ENCODE measurements at regions not wholly inside any gene's neighbourhood (a gene's known extent, or its start where the extent isn't known, plus 50 kb on each side); places are given as distances from the start of the nearest gene placed in this dataset.

DNA sequence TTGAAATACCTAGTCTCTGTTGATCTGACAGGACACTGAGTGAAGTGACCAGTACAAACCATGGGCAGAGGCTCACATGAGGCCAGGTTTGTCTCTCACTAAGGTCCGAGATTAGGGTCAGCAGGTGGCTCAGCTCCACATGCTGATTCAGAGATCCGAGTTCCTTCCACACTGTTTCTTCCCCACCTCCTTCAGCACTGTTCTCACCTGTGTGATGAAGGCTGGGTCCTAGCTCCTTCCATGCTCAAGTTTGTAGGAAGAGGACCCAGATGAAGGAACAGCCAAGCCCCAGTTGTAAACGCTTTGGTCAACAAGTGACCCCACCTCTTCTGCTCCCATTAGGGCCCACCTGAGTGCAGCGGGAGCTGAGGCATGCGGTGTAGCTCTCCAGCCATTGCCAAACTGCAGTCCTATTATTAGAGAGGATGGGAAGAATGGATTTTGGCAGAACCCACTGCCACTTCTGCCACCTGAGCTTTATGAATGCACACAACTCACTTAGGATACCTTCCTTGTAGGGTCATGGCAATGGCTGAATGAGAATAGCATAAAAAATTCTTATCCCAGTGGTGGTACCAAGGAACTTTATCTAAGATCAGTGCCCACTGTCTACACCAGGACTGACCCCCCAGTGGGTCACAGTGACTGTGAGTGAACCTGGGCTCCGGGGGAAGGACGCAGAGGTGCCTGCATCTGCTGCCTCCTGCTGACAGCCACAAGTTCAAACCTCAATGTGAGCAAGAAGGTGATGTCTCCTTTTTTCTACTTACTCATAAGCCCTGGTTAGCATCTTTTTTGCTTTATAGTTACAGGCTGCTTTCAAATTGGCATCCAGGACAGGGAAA lies 324.8 kb upstream of the HS6ST1 start:
- no peak for DNase-seq (ENCODE audit: low read depth)
- H3K4me3 ChIP-seq (ENCODE audit: low read depth, low read length): no peak overlapping the region
- TF ChIP-seq, protein P1, sequence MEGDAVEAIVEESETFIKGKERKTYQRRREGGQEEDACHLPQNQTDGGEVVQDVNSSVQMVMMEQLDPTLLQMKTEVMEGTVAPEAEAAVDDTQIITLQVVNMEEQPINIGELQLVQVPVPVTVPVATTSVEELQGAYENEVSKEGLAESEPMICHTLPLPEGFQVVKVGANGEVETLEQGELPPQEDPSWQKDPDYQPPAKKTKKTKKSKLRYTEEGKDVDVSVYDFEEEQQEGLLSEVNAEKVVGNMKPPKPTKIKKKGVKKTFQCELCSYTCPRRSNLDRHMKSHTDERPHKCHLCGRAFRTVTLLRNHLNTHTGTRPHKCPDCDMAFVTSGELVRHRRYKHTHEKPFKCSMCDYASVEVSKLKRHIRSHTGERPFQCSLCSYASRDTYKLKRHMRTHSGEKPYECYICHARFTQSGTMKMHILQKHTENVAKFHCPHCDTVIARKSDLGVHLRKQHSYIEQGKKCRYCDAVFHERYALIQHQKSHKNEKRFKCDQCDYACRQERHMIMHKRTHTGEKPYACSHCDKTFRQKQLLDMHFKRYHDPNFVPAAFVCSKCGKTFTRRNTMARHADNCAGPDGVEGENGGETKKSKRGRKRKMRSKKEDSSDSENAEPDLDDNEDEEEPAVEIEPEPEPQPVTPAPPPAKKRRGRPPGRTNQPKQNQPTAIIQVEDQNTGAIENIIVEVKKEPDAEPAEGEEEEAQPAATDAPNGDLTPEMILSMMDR (IDR thresholded peaks at IDR 0.05; ENCODE audit: insufficient read depth, low read length): no peak

DNA sequence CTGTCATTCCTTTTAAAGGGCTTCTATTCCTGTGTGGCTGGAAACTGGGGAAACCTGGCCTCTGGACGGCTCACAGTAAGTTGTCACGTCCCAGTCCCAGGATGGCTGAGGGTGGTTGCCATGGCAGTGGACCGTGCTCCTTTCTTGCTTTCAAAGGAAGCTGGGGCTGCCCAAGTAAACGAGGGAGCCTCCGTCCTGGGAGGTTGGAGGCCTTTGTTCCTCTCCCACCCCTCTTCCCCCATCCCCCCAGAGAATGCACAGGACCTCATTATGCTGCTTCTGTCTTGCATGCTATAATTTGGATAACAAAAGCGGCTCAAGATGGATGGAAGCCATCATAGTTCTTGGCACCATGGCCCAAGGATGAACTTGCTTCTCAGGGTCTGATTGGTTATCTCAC lies 325.5 kb upstream of the HS6ST1 start:
- TF ChIP-seq, protein P1 (IDR thresholded peaks at IDR 0.05; ENCODE audit: insufficient read depth, low read length): no peak
- no peak overlapping the region for H3K4me3 ChIP-seq (ENCODE audit: low read depth, low read length)
- DNase-seq (ENCODE audit: low read depth): no peak

DNA sequence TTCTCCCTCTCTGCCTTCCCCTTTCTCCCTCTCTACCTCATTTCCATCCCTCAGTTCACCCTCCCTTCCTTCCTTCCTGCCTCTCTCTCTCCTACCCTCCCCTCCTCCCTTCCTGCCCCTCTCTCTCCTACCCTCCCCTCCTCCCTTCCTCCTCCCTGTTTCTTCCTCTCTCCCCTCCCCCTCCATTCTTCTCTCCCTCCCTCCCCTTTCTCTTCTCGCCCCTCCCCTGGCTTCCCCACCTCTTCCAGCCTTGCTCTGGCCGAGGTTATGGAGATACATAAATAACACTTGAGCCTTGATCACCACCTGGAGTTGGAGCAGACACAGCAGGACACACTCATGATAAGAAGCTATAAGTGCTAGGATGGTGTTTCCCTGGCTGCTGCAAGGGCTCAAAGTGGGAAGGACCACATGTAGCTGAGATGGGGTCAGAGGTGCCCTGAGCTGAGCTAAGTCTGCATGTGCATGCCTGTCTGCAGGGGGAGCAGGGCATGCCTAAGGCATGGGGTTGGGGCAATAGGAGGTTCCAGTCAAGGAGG lies 326.1 kb upstream of the HS6ST1 start:
- DNase-seq (ENCODE audit: low read depth): no peak
- TF ChIP-seq, protein P1 (IDR thresholded peaks at IDR 0.05; ENCODE audit: insufficient read depth, low read length): no peak
- H3K4me3 ChIP-seq (ENCODE audit: low read depth, low read length): no peak overlapping the region

DNA sequence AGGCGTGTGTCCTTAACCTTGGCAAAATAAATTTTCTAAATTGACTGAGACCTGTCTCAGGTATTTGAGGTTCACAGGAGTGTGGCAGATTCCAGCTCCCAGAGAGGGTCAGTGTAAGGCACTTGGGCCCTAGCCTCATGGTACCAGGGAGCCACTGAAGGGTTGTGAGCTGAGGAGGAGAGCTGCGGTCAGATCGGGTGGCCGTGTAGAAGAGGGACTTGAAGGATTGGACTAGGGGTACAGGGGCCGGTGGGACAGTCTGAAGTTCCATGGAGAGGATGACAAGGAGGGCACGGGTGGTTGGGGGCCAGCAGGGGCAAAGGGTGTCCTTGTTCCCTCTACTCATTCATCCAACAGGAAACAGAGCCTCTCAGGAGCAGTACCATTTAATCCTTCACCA lies 327.0 kb upstream of the HS6ST1 start:
- DNase-seq (ENCODE audit: low read depth): no peak
- TF ChIP-seq, protein P1 (IDR thresholded peaks at IDR 0.05; ENCODE audit: insufficient read depth, low read length): no peak
- H3K4me3 ChIP-seq (ENCODE audit: low read depth, low read length): no peak overlapping the region

DNA sequence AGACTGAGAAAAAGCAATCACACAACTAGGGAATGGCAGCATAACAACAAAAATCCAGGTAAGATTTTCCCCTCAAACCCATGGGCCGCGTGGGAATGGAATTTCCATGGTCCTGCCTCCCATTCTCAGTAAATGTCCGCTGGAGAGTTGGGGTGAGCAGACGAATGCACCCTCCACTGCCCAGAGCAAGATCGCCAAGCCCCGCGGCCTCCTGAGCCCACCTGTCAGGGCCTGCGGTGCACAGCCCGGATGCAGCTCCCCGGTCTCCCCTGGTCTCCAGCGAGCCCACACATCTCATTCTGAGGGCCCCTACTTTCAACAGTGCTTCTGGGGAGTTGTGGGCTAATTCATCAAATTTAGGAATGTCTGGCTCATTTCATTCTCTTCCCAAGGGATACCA lies 327.4 kb upstream of the HS6ST1 start:
- H3K4me3 ChIP-seq (ENCODE audit: low read depth, low read length): no peak overlapping the region
- no peak for DNase-seq (ENCODE audit: low read depth)
- TF ChIP-seq, protein P1 (IDR thresholded peaks at IDR 0.05; ENCODE audit: insufficient read depth, low read length): no peak

DNA sequence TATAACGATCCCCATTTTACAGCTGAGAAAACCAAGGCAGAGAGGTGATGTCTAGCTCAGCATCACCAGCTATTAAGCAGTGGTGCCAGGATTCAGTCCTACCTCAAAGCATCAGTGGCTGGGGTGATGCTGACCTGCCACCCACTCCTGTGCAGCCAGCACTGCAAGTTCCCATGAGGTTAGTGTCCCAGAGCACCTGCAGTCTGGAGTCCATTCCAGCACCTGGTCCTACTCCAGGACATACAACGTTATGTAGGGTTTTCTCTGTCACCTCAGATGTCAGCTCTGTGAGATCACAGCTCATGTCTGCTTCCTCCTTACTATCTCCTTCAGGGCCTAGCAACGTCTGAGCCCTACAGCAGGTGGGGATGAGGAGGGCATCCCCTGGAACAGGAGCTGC lies 328.0 kb upstream of the HS6ST1 start:
- no peak for DNase-seq (ENCODE audit: low read depth)
- TF ChIP-seq, protein P1 (IDR thresholded peaks at IDR 0.05; ENCODE audit: insufficient read depth, low read length): no peak
- H3K4me3 ChIP-seq (ENCODE audit: low read depth, low read length): no peak overlapping the region

Measured in fibroblast of the aortic adventitia (primary cell).